Common myeloid progenitor, CD34-positive (primary cell): ENCODE measurements at regions not wholly inside any gene's neighbourhood (a gene's known extent, or its start where the extent isn't known, plus 50 kb on each side); places are given as distances from the start of the nearest gene placed in this dataset.
"Not testable (repeated sequence)": the region's sequence is repeated elsewhere in the genome, so short reads cannot be mapped to it uniquely, and the experiment has no call there.

ENCODE experiments used
- CTCF ChIA-PET: fragments of 350-600 bp; sonication (Branson Sonifier 250); formaldehyde crosslinking; loops from one replicate; lab custom pipeline; 2021; ENCODE audit warnings: antibody characterized with exemption; lab: Charles Lee
- POLR2A ChIA-PET: fragments of 350-600 bp; sonication (Branson Sonifier 250); formaldehyde crosslinking; loops from one replicate; lab custom pipeline; 2021; ENCODE audit warnings: antibody characterized with exemption; lab: Charles Lee
- DNase-seq, 3 donors: peaks; one replicate each; pipeline versions ENCODE4 v3.0.0 to v3.0.0-alpha.2; 2013
- H3K27ac ChIP-seq, 2 experiments: 1 replicate in 1 of 2; 2 replicates in 1 of 2; pipeline ENCODE4 v1.7.0; 2013; ENCODE audit warnings: inconsistent platforms in 2 of 2, low read length in 2 of 2, mild to moderate bottlenecking in 2 of 2, low read depth in 1 of 2, moderate library complexity in 1 of 2; ENCODE audit not compliant: severe bottlenecking in 2 of 2, insufficient read depth in 1 of 2, poor library complexity in 1 of 2
- H3K27me3 ChIP-seq, 5 experiments: replicated peaks in 2 of 5; 1 replicate in 3 of 5; 2 replicates in 2 of 5; pipeline versions ENCODE4 v1.6.1 to v1.7.0; 2013; ENCODE audit warnings: low read length in 4 of 5, mild to moderate bottlenecking in 2 of 5, moderate library complexity in 2 of 5, inconsistent platforms in 1 of 5; ENCODE audit not compliant: insufficient read depth in 5 of 5, control insufficient read depth in 4 of 5
- H3K36me3 ChIP-seq, 4 experiments: 1 replicate in 2 of 4; 2 replicates in 2 of 4; pipeline versions ENCODE4 v1.6.1 to v1.7.0; 2013; ENCODE audit warnings: low read length in 3 of 4, control low read depth in 1 of 4, mild to moderate bottlenecking in 1 of 4; ENCODE audit not compliant: control insufficient read depth in 4 of 4, insufficient read depth in 4 of 4
- H3K4me1 ChIP-seq, 4 experiments: 1 replicate in 3 of 4; 2 replicates in 1 of 4; pipeline versions ENCODE4 v1.6.1 to v1.7.1; 2013; ENCODE audit warnings: low read length in 3 of 4, mild to moderate bottlenecking in 3 of 4, control low read depth in 1 of 4, inconsistent platforms in 1 of 4, moderate library complexity in 1 of 4; ENCODE audit not compliant: control insufficient read depth in 4 of 4, insufficient read depth in 4 of 4; ENCODE audit errors: control extremely low read depth in 1 of 4
- H3K4me3 ChIP-seq, 7 experiments: 1 replicate in 4 of 7; 2 replicates in 3 of 7; pipeline versions ENCODE4 v1.5.1 to v1.7.0; 2013; ENCODE audit warnings: mild to moderate bottlenecking in 7 of 7, low read length in 6 of 7, moderate library complexity in 6 of 7, inconsistent platforms in 2 of 7, low read depth in 2 of 7, control low read depth in 1 of 7; ENCODE audit not compliant: insufficient read depth in 4 of 7, control insufficient read depth in 1 of 7; ENCODE audit errors: extremely low read depth in 1 of 7
- H3K9me3 ChIP-seq, 5 experiments: 1 replicate in 4 of 5; 2 replicates in 1 of 5; pipeline versions ENCODE4 v1.6.1 to v1.7.1; 2013; ENCODE audit warnings: low read length in 4 of 5, mild to moderate bottlenecking in 2 of 5, inconsistent platforms in 1 of 5, low read depth in 1 of 5, moderate library complexity in 1 of 5; ENCODE audit not compliant: control insufficient read depth in 4 of 5, insufficient read depth in 2 of 5; ENCODE audit errors: control extremely low read depth in 1 of 5
- WGBS: methylation state at CpG from one replicate; pipeline ENCODE4 v1.1.5; 2013; ENCODE audit not compliant: insufficient coverage; 5-methylcytosine and 5-hydroxymethylcytosine counted together

DNA sequence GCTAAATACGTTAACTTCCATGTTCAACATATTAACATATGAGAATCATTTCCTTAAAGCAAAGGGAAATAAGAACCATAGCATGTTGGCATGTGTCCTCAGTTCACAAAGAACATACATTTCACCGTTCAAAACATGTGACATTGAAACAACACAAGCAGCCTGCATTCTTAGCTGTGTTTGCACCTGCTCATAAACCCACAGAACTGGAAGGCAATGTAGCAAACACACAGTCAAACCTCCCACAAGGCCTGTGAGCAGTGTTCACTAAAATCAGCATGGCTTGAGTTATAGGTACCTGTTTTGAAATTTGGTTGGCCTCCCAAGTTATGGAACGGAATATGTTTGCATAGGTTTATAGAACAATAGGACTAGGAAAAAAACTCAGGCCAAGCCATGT is 504.9 kb upstream of the AMELY start:
- no peaks in the 10 kb centered on the region for H3K36me3 ChIP-seq
- H3K9me3 ChIP-seq: no peaks in the 10 kb centered on the region
- WGBS: no CpG with 5 or more reads among the region's 3 CpGs
- H3K4me1 ChIP-seq: no peaks in the 10 kb centered on the region
- no peak overlapping the region for H3K27ac ChIP-seq
- no peak for DNase-seq
- no peaks in the 10 kb centered on the region for H3K27me3 ChIP-seq
- ChIA-PET CTCF (no interaction called here), POLR2A (no interaction called here)
- H3K4me3 ChIP-seq: no peak overlapping the region

DNA sequence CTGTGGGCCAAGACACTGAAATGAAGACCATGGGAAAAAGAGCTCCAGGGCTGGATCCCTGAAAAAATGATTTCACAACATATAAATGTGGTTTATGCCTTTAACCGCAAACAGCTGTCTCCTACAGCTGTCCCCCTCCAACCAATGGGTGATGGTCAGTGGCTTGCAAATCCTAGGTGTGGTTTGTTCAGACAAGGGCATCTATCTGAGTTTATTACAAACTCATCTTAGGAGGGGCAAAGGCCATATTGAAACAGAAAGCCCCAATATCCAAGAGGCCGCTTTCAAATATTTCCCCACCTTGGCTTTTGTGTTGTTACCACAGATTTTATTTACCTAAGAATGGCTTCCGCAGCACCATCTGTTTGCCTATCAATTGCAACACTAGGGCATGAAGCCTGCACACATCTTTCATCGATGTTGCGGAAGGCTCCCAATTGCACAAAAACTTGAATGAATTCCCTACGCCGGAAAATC is 503.6 kb upstream of the AMELY start:
- Histone ChIP-seq H3K4me3 (no peak overlapping the region), H3K27me3 (no peaks in the 10 kb centered on the region), H3K36me3 (no peaks in the 10 kb centered on the region), H3K4me1 (no peaks in the 10 kb centered on the region), H3K27ac (no peak overlapping the region), H3K9me3 (no peaks in the 10 kb centered on the region)
- WGBS: no CpG with 5 or more reads among the region's 7 CpGs
- CTCF ChIA-PET: no interaction called here
- no peak for DNase-seq
- POLR2A ChIA-PET: no interaction called here

DNA sequence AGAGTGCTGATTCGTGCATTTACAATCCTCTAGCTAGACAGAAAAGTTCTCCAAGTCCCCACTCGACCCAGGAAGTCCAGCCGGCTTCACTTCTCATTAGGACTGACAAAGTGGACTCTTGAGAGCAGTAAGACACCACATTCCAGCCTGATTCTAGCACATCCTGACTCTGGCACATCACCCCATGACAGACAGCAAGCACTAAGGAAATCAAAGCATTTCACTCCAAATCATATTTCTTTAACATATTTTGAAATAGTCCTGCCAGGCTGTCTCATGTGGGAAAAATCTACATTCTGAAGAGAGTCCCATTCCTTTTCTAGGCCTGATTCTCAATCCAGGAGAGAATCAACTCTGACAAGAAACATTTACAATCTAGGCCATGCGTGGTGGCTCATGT is 478.5 kb upstream of the AMELY start:
- ChIA-PET POLR2A (no interaction called here), CTCF (no interaction called here)
- H3K36me3 ChIP-seq: no peaks in the 10 kb centered on the region
- no CpG with 5 or more reads among the region's 4 CpGs for WGBS
- H3K27ac ChIP-seq: no peak overlapping the region
- no peaks in the 10 kb centered on the region for H3K4me1 ChIP-seq
- DNase-seq: no peak
- no peak overlapping the region for H3K4me3 ChIP-seq
- H3K9me3 ChIP-seq: peaks cover 0 to 15% (median 0%) of the 10 kb centered on the region in 5 experiments
- no peaks in the 10 kb centered on the region for H3K27me3 ChIP-seq

DNA sequence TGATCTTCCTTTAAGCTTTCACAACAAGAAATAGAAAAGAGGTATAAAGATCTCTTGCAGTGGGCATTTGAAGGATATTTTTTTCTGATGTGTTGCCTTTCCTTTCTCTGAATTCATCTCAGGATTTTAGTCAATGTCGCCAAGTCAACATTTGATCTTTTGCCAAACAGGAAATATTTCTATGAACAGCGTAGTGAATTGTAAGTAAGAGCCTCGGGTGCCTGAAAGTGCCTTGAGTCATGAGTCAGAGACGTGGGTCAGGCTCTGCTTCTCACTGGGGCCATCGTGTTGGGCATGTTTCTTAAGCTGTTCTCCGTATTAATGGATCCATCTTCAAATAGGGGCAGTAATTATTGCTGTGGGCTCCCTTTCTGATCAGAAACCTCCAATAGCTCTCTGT is 471.4 kb upstream of the AMELY start:
- Histone ChIP-seq H3K27me3 (no peaks in the 10 kb centered on the region), H3K27ac (no peak overlapping the region), H3K36me3 (peaks cover 0 to 6% (median 0%) of the 10 kb centered on the region in 4 experiments), H3K4me1 (no peaks in the 10 kb centered on the region), H3K4me3 (no peak overlapping the region), H3K9me3 (no peaks in the 10 kb centered on the region)
- no peak for DNase-seq
- POLR2A ChIA-PET: no interaction called here
- no CpG with 5 or more reads among the region's 6 CpGs for WGBS
- CTCF ChIA-PET: no interaction called here

DNA sequence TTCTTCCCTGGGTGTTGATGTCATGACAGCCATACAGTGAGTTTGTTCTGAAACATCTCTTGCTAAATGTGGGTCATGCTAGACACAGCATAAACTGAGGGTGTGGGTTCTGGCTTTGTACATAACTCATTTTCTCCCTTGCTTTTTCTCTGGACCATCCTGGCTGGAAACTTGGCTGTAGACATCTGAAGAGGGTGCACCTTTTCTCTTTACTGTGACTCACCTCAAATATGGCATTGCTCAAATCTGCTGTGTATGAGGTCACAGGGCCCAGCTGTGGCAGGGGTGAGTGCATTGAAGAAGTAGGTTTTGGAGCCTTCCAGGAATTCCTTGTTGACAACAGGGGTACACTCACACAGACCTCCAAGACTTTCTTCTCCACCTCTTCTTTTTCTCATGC is 465.5 kb upstream of the AMELY start:
- Histone ChIP-seq H3K9me3 (no peaks in the 10 kb centered on the region), H3K27me3 (no peaks in the 10 kb centered on the region), H3K4me3 (no peak overlapping the region), H3K4me1 (no peaks in the 10 kb centered on the region), H3K36me3 (peaks cover 0 to 25% (median 0%) of the 10 kb centered on the region in 4 experiments), H3K27ac (no peak overlapping the region)
- DNase-seq: no peak
- CTCF ChIA-PET: no interaction called here
- POLR2A ChIA-PET: no interaction called here

DNA sequence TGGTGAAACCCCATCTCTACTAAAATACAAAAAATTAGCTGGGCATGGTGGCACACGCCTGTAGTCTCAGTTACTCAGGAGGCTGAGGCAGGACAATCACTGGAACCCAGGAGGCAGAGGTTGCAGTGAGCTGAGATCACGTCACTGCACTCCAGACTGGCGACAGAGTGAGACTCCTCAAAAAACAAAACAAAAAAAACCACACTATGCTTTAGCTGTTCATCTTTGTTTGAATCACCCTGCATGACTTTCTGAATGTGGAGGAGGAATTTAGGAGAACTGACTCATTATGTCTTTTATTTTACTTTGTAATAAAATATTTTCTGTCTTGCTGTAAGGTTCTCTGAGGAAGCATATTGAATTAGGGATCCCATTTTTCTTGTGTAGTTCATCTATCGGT is 462.9 kb upstream of the AMELY start:
- H3K27ac ChIP-seq, H3K9me3 ChIP-seq, H3K27me3 ChIP-seq, H3K4me3 ChIP-seq, CTCF ChIA-PET, DNase-seq, POLR2A ChIA-PET, H3K4me1 ChIP-seq: not testable (repeated sequence)
- peaks cover 0 to 28% (median 0%) of the 10 kb centered on the region in 4 experiments for H3K36me3 ChIP-seq
- WGBS: no CpG with 5 or more reads among the region's 4 CpGs

DNA sequence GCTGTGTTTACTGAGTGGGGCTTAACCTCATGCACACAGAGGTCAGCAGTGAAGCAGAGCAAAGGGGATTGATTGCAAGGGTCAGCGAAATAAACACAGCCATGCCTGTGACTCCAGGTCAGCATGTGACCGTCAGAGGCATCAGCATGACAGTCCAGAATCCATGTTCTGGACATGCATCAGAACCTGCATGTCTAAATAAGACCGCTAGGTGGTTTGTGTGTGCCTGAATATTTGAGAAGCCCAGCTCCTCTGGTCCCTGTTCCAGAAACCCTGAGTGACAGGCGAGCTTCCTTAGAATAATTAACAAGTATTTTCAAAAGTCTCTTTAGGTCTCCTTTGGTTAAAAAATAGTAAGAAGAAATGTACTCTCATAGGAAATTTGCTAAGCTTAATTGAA is 460.4 kb upstream of the AMELY start:
- H3K4me3 ChIP-seq, H3K4me1 ChIP-seq, H3K27ac ChIP-seq, POLR2A ChIA-PET, H3K9me3 ChIP-seq, H3K27me3 ChIP-seq, DNase-seq, CTCF ChIA-PET: not testable (repeated sequence)
- no CpG with 5 or more reads among the region's 4 CpGs for WGBS
- peaks cover 0 to 32% (median 0%) of the 10 kb centered on the region in 4 experiments for H3K36me3 ChIP-seq
